Fibroblast of the aortic adventitia (primary cell): ENCODE measurements at regions not wholly inside any gene's neighbourhood (a gene's known extent, or its start where the extent isn't known, plus 50 kb on each side); places are given as distances from the start of the nearest gene placed in this dataset.

Experiments used
- DNase-seq: peaks from one replicate; pipeline ENCODE4 v3.0.0-alpha.2; 2010; ENCODE audit warnings: low read depth
- H3K4me3 ChIP-seq: 2 replicates; pipeline ENCODE4 v1.5.1; 2011; ENCODE audit warnings: low read depth, mild to moderate bottlenecking, control low read depth, low read length, moderate library complexity
- CTCF ChIP-seq: IDR thresholded peaks from 2 replicates; pipeline ENCODE4 v1.5.1; 2011; ENCODE audit warnings: mild to moderate bottlenecking, low read length, control low read depth, inconsistent platforms; ENCODE audit not compliant: insufficient read depth

GRCh38 chr13:105805892-105806627 lies 729.4 kb downstream of the EFNB2 start:
- no peak overlapping the region for H3K4me3 ChIP-seq
- no peak for DNase-seq
- no peak for TF ChIP-seq CTCF

- no peak for TF ChIP-seq CTCF
- H3K4me3 ChIP-seq = no peak overlapping the region
- peak; percentile 0 for DNase-seq
Measured at GRCh38 chr13:105804561-105805190, 730.8 kb downstream of the EFNB2 start.

GRCh38 chr13:105799155-105799554 lies 736.3 kb downstream of the EFNB2 start:
- no peak overlapping the region for H3K4me3 ChIP-seq
- TF ChIP-seq CTCF = no peak
- DNase-seq = no peak

GRCh38 chr13:105798541-105798940 lies 736.9 kb downstream of the EFNB2 start:
- DNase-seq = no peak
- TF ChIP-seq CTCF = no peak
- H3K4me3 ChIP-seq = no peak overlapping the region

GRCh38 chr13:105796081-105796480 lies 739.4 kb downstream of the EFNB2 start:
- H3K4me3 ChIP-seq = no peak overlapping the region
- no peak for DNase-seq
- TF ChIP-seq CTCF = no peak

GRCh38 chr13:105790923-105791322 lies 744.5 kb downstream of the EFNB2 start:
- no peak overlapping the region for H3K4me3 ChIP-seq
- no peak for DNase-seq
- no peak for TF ChIP-seq CTCF

GRCh38 chr13:105788530-105788929 lies 746.9 kb downstream of the EFNB2 start:
- no peak overlapping the region for H3K4me3 ChIP-seq
- no peak for DNase-seq
- TF ChIP-seq CTCF = no peak
